GM04504 (cell line): ENCODE measurements at regions not wholly inside any gene's neighbourhood (a gene's known extent, or its start where the extent isn't known, plus 50 kb on each side); places are given as distances from the start of the nearest gene placed in this dataset.
A peak's percentile ranks its signal among the peaks of the same experiment; 100 is the strongest.
"Not testable (repeated sequence)": the region's sequence is repeated elsewhere in the genome, so short reads cannot be mapped to it uniquely, and the experiment has no call there.

Experiments used
- DNase-seq: peaks from one replicate; pipeline ENCODE4 v3.0.0-alpha.2; 2012; ENCODE audit warnings: low read depth

GRCh38 chr2:199216253-199216652, 241.5 kb downstream of the SATB2 start:
- DNase-seq = no peak

- DNase-seq = no peak
Measured at GRCh38 chr2:199207011-199207410, 250.7 kb downstream of the SATB2 start.

DNA sequence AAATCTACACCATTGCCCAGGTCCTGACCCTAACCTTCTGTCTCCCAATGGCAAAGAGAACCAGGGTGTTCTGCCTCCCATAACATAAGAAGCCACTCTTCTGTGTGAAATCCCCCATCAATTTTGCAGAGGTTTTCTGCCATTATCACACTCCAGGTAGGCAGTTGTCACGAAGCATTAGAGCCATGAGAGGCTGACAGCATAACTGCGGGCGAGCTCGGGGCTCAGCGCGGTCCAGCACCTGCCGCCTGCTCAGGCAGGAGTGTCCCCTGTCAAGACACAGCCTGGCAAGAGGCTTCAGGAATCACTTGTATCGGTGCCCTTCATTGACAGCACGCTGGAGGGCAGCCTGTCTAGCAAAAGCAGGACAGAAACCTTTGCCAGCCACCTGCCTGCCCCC, 251.2 kb downstream of the SATB2 start:
- DNase-seq = no peak

DNA sequence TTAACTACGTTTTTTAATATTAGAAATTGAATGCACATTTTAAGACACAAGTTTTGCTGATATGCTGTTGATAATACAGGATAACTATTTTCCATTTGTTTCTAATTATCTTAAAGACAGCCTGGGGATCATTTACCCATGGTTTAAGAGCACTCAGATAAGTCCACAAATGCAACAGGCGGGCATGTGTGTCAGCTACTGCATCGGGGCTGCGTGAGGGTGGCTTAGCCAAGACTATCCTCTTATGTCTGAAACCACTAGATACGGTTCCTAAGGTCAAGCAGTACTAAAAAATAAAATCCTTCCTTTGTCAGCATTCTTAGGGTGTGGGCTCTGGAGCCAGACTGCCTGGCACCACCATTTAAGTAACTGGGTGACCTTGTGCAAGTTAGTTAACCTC, 254.8 kb downstream of the SATB2 start:
- no peak for DNase-seq

DNA sequence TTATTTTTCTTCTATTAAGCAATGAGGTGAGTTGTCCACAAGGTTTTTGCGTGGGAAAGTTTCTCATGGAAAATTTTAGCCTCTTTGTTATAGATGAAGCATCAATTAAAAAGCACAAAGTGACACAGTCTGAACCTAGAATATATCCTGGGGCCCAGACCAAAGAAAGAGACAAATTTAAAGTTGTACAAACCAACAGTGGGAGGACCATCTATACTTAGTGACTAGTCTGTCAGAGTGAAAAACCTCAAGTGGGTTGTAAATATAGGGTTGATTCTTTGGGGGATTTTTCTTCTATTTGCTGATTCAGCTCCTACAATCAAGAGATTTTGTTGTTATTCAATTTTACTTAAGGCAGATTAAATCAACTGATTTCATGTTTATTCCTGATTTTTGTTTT, 256.2 kb downstream of the SATB2 start:
- no peak for DNase-seq

DNA sequence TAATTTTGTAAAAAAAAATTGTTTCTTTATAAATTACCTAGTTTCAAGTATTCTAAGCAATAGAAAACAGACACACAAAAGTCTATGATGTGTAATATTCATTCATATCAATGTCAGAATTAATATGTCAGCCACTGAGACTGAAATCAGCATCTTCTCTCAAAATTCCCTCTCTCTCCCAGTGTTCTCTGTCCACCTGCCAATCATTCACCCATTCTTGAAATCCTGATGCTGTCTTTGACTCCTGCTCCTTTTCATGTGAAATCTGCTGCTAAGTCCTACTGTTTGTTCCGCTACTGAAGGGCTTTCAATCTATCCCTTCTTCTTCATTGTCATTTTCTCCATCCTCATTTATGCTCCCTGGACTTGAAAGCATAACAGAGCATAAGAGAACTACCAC, 257.9 kb downstream of the SATB2 start:
- no peak for DNase-seq

DNA sequence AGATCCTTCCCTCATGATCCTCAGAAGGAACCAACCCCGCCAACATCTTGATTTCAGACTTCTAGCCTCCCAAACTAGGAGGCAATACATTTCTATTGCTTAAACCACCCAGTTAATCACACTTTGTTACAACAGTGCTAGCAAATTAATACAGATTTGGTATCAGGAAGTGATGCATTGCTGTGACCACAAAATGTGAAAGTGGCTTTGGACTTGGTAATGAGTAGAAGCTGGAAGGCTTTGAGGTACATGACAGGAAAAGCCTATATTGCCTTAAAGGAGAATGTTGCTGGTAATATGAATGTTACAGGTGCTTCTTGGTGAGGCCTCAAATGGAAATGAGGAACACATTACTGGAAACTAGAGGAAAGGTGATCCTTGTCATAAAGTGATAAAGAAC, 260.3 kb downstream of the SATB2 start:
- DNase-seq = no peak

DNA sequence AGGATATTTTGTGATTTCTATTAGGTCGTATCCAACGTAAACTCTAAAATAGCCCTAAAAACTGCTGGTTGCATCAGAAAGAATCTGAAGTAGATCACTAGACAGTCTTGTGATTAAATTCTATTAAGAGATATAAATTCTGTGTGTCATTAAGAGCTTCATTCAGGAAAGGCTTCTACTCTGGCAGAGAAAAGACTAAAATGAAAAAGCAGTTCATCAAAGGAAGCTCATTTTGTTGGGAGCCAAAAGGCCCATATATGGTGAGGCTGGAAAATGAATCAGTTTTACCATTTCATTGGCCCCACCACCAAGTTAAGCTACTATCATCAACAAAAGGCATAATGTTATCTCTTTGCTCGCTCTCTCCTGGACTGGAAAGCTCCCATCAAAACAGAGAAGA, 261.1 kb downstream of the SATB2 start:
- no peak for DNase-seq

DNA sequence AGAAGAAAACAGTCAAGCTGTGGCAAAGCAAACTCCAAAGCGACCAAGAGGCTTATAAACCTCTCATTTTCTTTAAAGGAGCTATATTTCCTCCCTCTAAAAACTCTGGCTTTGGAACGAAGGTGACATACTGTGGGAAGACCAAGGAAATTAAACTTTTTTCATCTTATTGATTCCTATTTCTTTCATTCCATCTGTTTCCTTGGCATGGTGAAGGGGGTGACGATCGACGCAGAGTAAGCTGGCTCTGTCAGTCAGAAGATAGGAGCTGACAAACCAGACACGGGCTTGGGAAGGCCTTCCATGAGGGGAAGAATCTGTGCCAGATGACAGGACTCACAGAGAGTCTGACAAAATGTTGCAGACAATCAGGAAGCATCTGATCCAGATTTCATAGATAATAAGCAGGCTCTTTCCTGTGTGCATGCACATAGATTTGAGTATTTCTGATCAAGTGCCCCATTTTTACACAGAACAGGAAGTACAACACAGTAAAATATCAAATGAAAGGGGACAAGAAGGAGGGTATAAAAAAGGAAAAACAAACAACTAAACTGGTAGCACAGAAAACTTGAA, 261.7 kb downstream of the SATB2 start:
- no peak for DNase-seq

DNA sequence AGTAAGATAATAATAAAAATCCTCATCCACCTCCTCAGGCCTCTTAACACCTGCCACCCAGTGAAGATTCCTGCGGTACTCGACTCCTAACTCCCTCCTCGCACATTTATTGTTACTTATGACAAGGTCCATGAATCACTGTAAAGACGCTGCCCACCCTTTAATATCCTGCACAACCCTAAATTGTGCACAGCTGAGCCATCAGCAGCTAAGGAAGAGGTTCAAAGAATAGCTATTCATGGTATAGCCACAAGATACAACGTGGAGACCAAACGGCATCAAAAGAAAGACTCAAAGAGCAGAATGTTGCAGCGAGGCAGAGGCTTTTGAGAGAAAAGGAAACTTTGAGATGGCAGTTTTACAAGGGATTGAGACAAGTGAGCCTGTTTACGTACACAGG, 266.3 kb downstream of the SATB2 start:
- no peak for DNase-seq

- no peak for DNase-seq
Measured at GRCh38 chr2:199189229-199189628, 268.5 kb downstream of the SATB2 start.

DNA sequence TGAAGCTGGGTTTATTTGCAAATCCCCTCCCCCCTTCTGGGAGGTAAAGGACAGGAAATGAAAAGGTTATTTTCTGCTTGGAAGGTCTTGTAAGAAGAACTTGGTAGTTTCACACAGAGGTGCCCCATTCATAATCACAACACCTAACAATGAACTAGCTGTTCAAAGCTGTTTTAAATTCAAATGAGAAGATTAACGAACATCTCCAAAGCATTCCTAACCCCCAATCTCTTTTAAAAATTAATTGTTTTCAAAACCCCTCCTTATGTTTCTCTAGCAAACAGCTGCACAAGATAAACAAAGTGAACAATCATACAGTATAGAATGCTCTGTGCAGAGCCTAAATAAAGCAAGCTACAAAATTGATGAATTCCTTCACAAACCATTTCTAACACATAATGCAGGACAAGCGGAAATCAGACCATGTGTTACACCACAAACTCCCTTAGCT, 271.4 kb downstream of the SATB2 start:
- no peak for DNase-seq

- not testable (repeated sequence) for DNase-seq
Measured at GRCh38 chr2:199185174-199185573, 272.6 kb downstream of the SATB2 start.

DNA sequence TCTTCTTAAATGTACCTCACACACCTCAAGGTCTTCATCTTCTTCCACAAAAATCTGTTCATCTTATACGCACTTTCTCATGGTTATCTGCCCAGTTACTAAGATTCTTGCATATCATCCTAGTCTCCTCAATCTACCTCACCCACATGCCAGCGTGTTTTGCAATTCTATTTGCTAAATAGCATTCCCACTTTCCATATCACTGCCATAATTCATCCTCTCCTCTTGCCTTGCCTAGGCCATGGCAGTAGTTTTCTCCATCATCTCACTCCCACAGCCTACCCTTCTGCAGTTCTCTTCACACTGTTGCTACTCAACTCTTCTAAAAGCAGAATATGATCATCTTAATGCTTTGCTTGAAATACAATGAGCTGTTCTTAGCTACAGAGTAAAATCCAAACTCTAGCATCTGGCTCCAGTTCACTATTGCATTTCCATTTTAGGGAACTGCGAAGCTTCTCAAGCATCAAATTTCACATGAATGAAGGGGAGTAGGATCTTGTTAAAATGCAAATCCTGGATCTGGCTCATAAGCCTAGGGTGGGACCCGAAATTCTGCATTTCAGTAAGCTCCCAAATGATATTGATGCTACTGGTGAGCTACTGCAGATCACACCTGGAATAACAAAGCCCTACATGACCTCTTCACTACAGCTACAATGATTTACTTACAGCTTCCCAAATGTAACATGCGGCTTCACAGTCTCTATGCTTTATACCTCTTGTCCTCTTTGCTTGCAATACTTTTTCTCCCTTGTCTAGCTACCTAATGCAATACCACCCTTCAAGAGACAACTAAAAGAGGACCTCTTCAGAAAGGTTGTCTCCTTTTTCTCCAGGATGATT, 293.9 kb downstream of the SATB2 start:
- DNase-seq = no peak

GRCh38 chr2:199160677-199161465, 296.9 kb downstream of the SATB2 start:
- DNase-seq = peak; percentile 82

- no peak for DNase-seq
Measured at GRCh38 chr2:199160081-199160480, 297.7 kb downstream of the SATB2 start.

- no peak for DNase-seq
Measured at GRCh38 chr2:199148076-199148845, 309.5 kb downstream of the SATB2 start.

- DNase-seq = peak; percentile 48
Measured at GRCh38 chr2:199147216-199147615, 310.5 kb downstream of the SATB2 start.

DNA sequence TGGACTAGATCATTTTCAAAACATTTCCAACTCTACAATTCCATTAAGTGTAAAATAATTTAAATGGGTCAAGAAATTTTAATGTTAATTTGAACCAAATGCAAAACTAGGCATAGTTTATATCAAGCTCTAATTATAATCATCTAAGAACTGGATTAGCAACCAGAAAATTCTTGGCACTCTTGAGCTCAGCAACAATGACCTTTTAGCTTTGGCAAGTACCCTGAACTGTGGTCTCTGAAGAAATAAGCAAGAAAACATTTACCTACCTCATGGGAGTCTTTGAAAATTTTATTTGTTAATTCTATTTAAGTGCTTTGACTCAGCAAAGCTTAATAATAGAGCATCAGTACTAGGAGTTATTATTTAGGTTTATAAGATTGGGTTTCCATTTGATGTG, 313.2 kb downstream of the SATB2 start:
- DNase-seq = no peak

GRCh38 chr2:199144036-199144435, 313.7 kb downstream of the SATB2 start:
- DNase-seq = no peak

DNA sequence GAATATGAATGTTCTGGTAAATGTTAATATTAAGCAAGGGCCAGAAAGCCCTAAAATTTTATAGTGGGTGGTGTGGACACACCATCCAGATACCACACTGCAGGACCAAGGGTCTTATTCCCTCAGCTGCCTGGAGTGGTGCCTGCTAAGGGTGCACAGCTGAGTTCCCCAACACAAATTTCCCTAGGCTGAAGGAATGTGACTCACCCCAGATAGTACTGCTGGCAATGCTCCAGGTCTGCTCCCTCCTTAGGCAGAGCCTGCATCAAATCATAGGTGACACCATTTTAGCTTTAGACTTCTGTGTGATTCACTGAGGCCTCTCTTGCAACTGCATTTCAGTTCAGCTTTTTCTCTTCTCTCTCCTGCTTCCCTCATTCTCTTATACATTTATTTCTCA, 321.1 kb downstream of the SATB2 start:
- DNase-seq = no peak

- DNase-seq = no peak
Measured at GRCh38 chr2:199136242-199136641, 321.5 kb downstream of the SATB2 start.
